Upper lobe of right lung (tissue), 1 donor: ENCODE measurements at regions not wholly inside any gene's neighbourhood (a gene's known extent, or its start where the extent isn't known, plus 50 kb on each side); places are given as distances from the start of the nearest gene placed in this dataset.

Experiments
- ATAC-seq: fragments of 200-7000 bp; cut with Tn5 transposase; one replicate; pipeline ENCODE4 v1.9.1; 2020; ENCODE audit warnings: mild to moderate bottlenecking, moderate library complexity
- DNase-seq: peaks from one replicate; pipeline ENCODE4 v3.0.0-alpha.2; 2020
- H3K27ac ChIP-seq: fragments of 200-600 bp; one replicate; pipeline ENCODE4 v1.8.0; 2022
- H3K27me3 ChIP-seq: fragments of 200-600 bp; one replicate; pipeline ENCODE4 v1.8.0; 2022; ENCODE audit warnings: mild to moderate bottlenecking
- H3K36me3 ChIP-seq: fragments of 200-600 bp; one replicate; pipeline ENCODE4 v1.8.0; 2022
- H3K4me1 ChIP-seq: fragments of 200-600 bp; one replicate; pipeline ENCODE4 v1.8.0; 2022
- H3K4me3 ChIP-seq: fragments of 200-600 bp; one replicate; pipeline ENCODE4 v1.8.0; 2022; ENCODE audit warnings: mild to moderate bottlenecking
- H3K9me3 ChIP-seq: fragments of 200-600 bp; one replicate; pipeline ENCODE4 v1.8.0; 2022
- CTCF ChIP-seq: fragments of 200-600 bp; IDR thresholded peaks from one replicate; pipeline ENCODE4 v1.8.0; 2022; ENCODE audit warnings: antibody characterized with exemption
- intact Hi-C: fragments of 100-400 bp; cut with DNase I; formaldehyde crosslinking; loops from one replicate; pipeline ENCODE4 v1.11.0; 2022
- donor health status: DM: no; HTN: yes; CAD: no; lungs with severe emphysema.

- ATAC-seq (no peak), DNase-seq (no peak)
- Histone ChIP-seq H3K4me1 (peaks cover 4% of the 10 kb centered on the region), H3K27ac (no peak overlapping the region), H3K4me3 (no peak overlapping the region), H3K36me3 (no peaks in the 10 kb centered on the region), H3K9me3 (no peaks in the 10 kb centered on the region), H3K27me3 (no peaks in the 10 kb centered on the region)
- intact Hi-C loops: no loop called here
- TF ChIP-seq CTCF: no peak
Observed at GRCh38 chr5:179487145-179487544, 63.2 kb upstream of the RUFY1 start.

GRCh38 chr5:179486596-179487051 lies 63.7 kb upstream of the RUFY1 start:
- DNase-seq: no peak
- TF ChIP-seq CTCF: no peak
- ATAC-seq: no peak
- no peaks in the 10 kb centered on the region for H3K27me3 ChIP-seq
- peaks cover 4% of the 10 kb centered on the region for H3K4me1 ChIP-seq
- intact Hi-C loops: no loop called here
- H3K4me3 ChIP-seq: no peak overlapping the region
- H3K27ac ChIP-seq: no peak overlapping the region
- no peaks in the 10 kb centered on the region for H3K36me3 ChIP-seq
- no peaks in the 10 kb centered on the region for H3K9me3 ChIP-seq

GRCh38 chr5:179485845-179486575 lies 64.3 kb upstream of the RUFY1 start:
- Histone ChIP-seq H3K36me3 (no peaks in the 10 kb centered on the region), H3K27me3 (no peaks in the 10 kb centered on the region), H3K27ac (no peak overlapping the region), H3K4me3 (no peak overlapping the region), H3K4me1 (peaks cover 4% of the 10 kb centered on the region), H3K9me3 (no peaks in the 10 kb centered on the region)
- TF ChIP-seq CTCF: no peak
- ATAC-seq: no peak
- intact Hi-C loops: no loop called here
- no peak for DNase-seq

DNA sequence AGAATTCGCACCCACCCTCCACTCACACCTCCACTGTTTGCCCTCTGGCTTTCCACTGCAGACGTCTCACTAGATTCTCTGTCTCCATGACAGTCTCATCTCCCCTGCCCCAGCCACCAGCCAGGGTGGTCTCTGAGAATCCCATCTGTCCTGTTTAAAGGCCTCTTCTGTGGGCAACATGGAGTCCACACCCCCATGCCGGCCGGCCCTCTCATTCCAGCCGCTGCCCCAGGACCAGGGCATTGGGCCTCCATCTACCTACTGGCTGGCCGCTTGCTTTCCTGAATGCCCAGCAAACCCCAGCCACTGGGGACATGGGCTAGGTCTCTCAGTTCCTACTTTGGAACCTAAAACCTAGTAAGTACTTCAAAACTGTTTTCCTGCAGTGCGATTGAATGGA lies 65.6 kb upstream of the RUFY1 start:
- TF ChIP-seq CTCF: no peak

GRCh38 chr5:179484201-179484600 lies 66.2 kb upstream of the RUFY1 start:
- Histone ChIP-seq H3K27ac (no peak overlapping the region), H3K27me3 (no peaks in the 10 kb centered on the region), H3K9me3 (no peaks in the 10 kb centered on the region), H3K4me1 (peaks cover 4% of the 10 kb centered on the region), H3K36me3 (no peaks in the 10 kb centered on the region), H3K4me3 (no peak overlapping the region)
- DNase-seq: no peak
- no peak for TF ChIP-seq CTCF
- intact Hi-C loops: no loop called here
- ATAC-seq: no peak

More for the DNA sequence above, 65.6 kb upstream of the RUFY1 start:
- Histone ChIP-seq H3K36me3 (no peaks in the 10 kb centered on the region), H3K9me3 (no peaks in the 10 kb centered on the region), H3K27me3 (no peaks in the 10 kb centered on the region), H3K4me3 (no peak overlapping the region), H3K27ac (no peak overlapping the region), H3K4me1 (peaks cover 4% of the 10 kb centered on the region)
- DNase-seq (no peak), ATAC-seq (no peak)
- intact Hi-C loops: no loop called here
